GM21447 (cell line): ENCODE measurements at regions not wholly inside any gene's neighbourhood (a gene's known extent, or its start where the extent isn't known, plus 50 kb on each side); places are given as distances from the start of the nearest gene placed in this dataset.
"Not testable (repeated sequence)": the region's sequence is repeated elsewhere in the genome, so short reads cannot be mapped to it uniquely, and the experiment has no call there.

Source experiments
- ATAC-seq: cut with Tn5 transposase; IDR thresholded peaks from one replicate; pipeline ENCODE4 v1.9.1; 2021; ENCODE audit not compliant: unreplicated experiment

DNA sequence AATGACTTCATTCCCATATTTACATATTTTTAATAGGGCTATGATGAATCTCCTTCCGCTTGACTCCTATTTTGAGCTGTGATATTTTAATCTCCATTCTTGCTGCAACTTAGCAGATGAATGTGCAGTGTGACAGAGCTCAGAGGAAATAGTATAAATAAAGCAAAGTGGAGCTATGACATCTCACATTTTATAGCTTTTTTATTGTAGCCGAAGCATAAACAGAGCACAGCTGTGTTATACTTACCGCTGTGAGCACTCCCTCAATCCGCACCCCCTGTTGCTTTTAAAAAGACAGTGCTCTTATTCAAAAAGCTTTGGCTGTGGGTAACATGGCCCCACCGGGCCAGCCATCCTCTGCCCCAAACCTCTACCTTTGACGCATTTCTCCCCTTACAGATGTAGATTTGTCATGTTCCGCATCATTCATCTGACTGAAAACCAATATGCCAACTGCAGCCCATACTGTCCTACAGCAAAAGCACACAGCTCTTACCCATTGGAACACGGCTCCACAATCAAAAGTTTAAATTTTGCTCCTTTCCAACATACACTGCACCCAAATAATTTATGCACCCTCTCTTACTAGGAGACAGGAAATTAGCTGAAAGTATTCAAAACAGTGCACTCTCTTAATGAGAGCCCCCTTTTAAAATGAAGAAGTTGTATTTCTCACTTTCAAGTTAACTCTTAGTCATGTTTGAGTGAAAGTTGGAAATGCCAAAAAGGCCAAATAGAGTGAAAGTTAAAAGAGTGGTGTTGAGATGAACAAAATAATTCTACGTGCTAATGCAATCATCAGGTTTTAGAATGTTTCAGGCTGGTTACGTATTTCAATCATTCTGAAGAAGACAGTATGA is 429.3 kb upstream of the SOX5 start:
- ATAC-seq: peak; percentile 74

DNA sequence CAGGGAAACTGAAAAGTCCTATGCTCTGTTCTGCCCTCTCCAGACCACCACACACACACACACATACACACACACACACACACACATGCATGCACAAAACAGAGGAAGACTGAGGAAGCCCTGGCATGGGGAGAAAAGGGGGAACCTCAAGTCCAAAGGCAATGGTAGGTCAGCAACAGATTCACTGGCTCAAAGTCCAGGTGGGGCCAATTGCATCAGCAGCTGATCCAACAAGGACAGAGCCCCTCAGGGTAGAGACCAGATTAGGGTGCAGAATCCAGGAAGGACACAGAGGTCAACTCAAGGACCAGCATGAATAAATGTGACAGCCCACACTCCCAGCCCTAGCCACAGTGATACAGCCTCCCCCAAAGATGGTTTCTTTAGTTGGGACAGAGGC is 425.0 kb upstream of the SOX5 start:
- ATAC-seq: no peak

DNA sequence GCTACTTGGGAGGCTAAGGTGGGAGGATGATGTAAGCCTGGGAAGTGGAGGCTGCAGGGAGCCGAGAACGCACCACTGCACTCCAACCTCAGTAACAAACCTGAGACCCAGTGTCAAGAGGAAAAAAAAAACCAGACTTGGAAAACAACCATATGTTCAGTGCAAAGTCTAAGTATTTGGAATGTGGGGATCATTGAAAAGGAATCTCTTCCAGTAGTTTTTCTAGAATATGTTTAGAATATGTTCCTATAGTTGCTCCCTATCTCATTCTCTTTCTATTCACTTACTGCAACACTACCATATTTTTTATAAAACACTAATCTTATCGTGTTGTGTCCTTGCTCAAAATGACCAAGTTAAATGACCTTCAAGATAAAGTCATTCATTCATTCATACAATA is 423.5 kb upstream of the SOX5 start:
- ATAC-seq: no peak

DNA sequence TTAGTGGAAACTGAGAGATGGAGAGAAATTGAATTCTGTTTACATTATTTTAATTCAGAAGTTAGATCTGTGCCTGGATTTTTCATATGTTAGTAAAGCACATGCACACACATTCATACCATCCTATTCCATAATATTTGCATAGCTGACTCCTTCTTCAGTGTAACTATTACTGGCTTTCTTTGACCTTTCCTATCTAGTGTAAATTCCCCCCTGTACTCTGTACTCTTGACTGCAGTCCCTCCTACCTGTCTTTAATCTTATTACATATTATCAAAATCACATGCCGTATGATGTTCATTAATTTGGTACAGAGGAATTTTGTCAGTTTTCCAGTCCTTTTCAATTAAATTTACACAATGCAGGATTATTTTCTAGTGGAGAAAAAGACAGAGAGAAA is 417.0 kb upstream of the SOX5 start:
- ATAC-seq: no peak

DNA sequence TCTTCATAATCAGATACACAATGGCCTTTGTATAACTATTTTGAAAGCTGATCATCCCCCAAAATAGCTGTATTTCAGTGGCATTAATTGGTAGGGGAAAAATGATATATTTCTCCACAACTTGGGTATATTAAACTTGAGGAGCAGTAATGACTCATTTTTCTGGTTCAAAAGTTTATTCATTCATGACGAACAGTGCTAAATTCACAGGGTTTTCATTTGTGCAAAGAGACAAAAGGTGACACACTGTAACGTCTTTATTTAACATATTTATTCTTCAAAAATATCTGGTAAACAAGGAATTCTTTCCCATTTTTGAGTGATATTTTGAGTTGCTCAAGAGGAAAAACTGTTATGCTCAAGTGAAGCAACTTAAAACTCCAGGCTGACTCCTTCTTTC is 415.5 kb upstream of the SOX5 start:
- no peak for ATAC-seq

DNA sequence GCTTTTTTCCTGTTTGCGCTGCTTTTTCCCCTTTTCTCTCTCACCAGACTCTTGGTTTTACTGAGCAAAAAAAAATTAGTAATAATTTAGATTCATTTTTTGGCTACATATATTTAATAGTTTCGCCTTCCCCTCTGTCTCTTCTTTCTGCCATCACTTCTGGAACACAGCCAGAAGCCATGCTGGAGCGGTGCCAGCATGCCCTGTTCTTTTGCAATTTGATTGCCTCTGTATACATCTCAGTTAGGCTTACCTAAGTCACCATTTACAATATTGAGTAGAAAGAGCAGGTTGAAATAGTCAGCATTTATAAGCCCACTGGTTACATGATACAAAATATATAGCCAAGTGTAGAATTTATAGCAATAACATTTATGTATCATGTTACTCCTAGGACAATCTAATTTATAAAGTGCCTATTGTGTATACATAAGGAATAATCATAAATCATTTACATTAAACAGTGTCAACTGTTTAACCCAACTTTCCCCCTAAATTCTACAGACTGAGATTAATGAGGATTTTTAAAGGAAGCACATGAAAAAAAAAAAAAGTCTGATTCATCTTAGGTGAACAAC is 413.8 kb upstream of the SOX5 start:
- ATAC-seq: no peak

DNA sequence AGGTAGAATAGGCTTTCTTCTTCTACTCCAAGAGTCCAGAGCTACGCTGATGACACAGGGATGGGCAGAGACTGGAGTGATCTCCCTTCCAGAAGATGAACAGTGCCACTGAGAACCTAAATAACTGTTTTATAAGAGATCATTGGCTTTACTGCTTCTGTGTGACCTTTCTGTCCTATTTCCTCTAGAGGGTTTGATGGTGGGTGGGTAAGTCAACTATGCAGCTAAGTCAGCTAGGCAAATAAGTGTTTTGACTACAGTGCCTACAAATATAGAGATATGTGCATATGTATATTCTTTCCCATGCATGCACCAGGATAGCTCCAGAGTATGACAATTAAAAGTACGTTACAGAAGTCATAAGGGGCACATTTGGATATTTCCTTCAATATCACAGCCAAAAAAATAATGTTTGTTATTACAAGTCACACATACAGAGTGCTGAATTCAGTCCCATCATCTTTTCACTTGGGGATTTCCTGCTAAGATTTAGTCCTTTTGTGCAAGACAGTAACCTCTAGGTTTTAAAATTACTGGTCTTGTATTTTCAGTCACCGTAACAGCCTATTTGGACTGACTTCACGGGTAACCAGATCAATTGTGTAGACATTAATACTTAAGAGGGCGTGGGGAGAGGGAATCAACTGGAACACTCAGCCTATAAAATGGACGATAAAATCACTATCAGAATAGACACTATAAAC is 412.6 kb upstream of the SOX5 start:
- ATAC-seq: no peak

DNA sequence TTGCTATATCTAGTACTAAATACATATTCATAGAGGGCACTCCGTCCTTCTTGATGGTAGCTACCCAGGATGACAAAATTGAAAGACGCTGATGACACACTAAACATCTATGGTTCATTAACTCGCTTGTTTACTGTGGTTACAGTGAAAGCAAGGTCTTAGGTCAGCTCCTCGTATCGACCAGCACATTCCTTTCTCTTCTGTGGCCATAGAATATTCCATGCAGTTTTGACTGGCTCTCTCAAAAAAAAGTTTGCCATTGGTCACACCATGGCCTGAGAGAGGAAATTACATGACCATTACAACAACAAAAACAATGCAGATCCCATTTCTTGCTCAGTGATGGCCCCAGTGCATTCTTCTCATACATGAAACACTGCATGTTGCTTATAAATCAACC is 411.4 kb upstream of the SOX5 start:
- peak; percentile 87 for ATAC-seq

DNA sequence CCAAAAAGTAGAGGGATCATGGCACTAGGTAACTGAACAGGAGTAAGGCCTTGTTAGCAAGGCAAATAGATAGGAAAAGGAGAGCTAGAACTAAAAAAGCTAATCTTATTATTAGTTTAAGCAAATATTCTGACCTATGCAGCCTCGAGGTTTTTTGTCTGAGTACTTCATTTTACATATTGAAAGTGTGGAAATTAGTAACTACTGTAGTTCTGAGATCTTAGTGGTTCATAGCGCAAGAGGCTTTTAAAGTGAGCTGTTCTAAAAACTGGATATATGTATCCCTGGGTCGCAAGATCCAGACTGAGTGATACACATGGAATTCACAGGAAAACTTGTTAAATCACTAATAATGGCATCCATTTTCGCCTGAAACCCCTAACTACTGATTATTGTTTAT is 411.0 kb upstream of the SOX5 start:
- ATAC-seq: peak; percentile 37

DNA sequence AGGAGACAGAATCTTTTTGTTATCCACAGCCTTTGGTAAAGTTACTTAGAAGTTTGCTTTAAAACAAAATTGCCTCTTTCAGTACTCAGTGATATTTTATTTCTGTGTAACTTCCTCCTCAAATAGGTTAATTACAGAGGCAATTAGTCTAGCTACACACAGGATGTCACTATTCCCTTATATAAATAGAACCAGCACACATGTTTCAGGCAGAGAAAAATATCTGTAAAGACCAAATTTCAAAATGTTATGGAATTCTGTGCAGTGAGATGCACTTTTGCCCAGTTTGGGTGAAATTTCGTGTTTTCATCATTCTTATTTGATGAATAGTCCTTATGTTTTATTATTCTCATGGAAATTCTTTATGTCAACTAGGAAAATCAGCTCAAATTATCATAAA is 410.6 kb upstream of the SOX5 start:
- ATAC-seq: no peak

DNA sequence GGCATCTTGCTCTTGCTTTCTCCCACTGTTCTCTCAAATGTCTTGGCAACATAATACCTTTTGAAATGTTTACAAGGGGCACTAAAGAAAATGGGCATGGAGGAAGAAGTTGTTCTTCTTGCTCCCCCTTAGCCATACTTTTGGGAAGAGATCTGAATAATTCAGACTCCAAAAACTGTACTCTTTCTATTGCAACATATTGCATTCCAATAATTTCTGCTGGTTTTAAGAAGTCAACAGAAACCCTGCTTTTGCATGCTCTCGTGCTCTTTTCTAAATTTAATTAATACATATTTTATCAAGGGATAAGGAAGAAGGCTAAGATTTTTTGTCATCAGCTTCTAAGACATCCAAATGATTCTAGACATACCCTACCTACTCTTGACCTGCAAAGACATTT is 409.9 kb upstream of the SOX5 start:
- ATAC-seq: no peak

DNA sequence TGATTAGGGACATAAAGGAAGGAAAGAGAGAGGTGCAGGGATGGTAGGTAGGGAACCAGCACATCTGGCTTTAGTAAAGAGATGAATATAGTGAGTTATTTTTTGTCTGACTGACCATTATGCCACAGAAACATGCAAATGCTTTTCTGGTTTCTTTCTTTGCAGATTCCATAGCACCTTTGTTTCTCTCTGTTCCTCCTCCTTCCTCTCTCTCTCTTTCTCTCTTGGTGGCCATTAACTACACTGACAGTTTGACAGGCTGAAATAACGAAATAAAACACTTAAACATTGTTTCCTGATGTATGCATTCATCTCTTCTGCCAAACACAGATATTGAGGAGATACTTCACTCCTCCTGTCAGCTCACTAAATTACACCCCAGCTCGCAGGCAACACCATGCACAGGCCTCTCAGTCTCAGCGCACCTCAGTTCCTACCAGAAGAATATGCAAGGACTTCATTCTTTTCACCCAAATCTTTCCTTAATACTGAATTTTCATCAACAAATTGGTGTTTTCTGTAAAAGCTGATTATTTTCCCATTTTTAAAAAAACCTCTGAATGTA is 406.9 kb upstream of the SOX5 start:
- ATAC-seq: peak; percentile 52

DNA sequence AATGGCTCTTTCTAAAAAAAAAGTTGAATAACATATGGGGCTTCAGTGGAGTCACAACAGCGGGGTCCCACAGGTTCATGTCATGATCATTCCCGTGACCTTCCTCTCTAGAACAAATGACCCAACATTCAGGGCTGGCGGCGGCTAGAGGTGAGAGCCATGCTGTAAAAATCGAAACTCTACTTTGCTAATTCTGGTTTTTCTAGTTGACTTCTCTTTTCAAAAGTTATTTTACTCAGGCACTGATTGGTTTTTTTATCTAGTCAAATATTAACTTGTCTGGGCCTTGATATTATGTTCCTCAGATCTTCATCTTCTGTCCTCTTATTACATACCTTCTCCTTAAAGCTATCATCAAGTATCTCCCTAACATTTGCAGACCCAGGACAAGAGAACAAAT is 402.9 kb upstream of the SOX5 start:
- ATAC-seq: no peak

DNA sequence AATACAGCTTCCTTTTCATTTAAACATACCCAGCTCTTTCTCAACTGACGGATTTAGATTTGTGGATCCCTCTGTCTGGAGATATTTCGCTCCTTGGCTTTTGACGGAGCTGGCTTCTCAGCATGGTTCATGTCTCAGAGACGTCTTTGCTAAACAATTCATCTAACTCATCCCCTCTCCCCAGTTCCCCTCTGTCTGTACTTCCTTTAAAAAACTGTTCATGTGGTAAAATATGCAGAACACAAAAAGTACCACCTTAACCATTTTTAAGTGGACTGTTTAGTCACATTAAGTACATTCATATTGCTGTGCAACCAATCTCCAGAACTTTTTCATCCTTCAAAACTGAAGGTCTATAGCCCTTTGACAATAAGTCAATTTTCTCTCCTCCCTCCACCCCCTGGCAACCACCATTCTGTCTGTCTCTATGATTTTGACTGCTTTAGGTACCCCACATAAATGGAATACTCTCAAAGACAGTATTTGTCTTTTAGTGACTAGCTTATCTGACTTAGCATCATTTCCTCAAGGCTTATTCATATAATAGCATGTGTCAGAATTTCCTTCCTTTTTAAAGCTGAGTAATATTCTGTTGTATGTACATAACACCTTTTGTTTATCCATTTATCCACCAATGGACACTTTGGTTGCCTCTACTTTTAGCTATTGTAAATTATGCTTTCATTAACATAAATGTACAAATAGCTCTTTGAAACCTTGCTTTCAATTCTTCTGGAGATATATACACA is 399.8 kb upstream of the SOX5 start:
- no peak for ATAC-seq

DNA sequence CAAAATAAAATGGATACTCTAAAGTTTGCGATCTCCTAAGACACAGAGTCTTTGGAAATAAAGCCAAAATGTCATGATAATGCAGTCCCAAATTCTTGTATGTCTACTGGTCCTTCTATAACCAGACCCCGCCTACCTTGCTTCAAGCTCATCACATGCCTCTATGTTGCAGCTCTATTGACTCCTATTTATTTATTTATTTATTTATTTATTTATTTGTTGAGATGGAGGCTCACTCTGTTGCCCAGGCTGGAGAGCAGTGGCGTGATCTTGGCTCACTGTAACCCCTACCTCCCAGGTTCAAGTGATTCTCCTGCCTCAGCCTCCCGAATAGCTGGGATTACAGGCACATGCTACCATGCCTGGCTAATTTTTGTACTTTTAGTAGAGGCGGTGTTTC is 398.7 kb upstream of the SOX5 start:
- ATAC-seq: not testable (repeated sequence)

DNA sequence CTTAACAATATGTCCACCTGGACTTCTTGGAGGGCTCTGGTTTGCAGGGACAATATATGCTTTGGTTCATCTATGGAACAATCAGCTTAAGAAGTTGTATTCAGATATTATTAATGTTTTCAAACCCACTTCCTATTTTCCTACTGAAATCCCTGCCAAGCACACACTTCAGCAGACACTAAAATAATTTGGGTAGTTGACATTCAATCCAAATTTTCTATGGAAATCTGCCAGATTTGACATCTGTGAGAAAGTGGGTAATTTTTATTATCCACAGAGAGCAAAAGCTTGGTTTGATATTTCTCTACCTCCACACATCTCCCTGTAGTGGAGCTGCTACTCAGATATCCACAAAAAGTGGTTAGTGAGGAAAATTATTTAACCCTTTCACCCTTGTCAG is 378.8 kb upstream of the SOX5 start:
- no peak for ATAC-seq

DNA sequence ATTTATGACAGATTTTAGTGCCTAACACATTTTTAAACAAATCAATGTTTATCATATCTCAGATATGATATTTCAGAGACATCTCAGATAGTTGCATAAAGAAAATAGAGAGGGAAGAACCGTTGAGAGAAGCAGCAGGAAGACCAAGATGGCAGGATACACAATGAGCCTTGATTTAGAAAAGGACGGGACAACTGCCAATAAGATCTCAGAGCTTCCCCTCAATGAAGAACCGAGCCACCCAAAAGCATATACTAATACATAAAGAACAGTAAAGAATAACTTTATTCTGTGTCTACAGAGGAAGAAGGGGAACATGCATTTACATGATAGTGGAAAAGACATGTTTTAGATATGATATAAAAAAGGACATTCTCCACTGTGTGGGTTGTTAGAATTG is 375.9 kb upstream of the SOX5 start:
- ATAC-seq: no peak

DNA sequence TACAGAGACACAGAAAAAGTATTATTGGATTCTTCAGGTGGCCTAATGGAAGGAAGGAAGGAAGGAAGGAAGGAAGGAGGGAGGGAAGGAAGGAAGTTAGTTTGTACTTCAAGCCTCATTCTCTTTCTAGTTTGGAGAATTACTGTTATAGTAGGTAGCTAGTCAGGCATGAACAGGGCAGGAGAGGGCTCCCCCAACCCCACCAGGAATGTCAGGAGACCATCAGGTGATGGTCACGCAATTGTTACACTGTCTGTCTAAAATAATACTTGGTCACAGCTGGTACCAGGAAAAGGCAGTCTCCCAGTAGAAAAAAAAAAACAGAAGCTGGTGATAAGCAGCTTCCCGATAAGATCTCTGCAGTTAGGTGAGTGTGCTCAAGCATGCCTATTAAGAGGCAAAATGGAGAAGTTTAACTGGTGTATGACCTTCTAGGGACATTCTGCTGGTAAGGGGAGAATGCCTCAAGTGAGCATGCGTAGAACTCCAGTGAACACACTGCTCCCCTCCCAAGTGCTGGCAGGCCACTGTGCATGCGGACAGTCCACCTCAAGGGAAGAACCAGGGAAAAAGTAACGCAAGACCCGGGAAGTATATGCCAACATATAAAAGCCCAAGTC is 358.4 kb upstream of the SOX5 start:
- no peak for ATAC-seq

DNA sequence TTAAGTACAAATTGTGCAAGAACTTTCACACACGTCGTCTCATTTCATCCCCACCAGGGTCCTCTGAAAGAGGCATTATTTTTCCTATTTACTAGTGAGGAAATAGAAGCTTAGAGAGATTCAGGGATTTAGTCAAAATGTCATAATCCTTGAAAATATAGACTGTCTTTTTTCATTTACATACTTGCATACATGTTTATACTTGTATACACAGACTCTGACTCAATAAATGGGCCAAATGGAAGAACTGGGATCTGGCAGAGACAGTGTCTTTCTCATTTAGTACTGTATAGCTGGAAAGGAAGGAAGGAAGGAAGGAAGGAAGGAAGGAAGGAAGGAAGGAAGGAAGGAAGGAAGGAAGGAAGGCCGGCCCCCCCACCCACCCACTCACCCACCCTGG is 357.7 kb upstream of the SOX5 start:
- no peak for ATAC-seq

DNA sequence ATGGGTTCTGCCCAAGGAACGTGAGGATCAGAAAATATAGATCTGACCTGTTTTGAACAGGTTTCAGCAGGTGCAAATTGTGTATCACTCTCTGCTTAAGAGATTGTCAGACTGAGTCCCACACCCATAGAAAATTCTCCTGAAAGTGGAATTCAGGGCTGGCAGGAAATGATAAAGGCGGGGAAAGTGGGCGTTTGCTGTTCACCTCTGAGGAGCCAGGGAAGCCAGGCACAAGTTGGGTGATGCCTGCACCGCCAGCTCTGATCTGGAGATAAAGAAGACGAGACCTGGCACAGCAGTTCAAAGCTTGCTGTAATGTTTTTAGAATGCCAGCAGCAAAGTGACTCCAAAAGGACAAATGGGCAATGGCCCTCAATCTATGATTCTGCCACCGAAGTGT is 356.5 kb upstream of the SOX5 start:
- ATAC-seq: no peak

DNA sequence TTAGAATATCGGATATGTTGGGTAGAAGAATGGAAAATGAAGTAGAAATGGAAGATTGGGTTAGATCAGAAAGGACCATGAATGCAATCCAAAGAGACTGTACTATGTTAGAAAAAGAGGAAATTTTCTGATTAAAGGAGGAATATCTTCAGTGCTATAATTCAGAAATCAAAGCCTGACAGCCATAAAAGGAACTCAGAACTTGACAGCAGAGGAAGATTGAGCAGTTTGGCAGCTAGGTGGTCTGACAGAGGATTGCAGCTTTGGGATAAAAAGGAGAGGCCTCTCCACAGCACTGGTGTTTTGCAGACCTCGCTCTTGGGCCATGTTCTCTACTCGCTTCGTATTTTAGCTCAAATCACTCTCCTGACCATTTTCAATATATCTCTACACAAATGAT is 354.8 kb upstream of the SOX5 start:
- ATAC-seq: no peak
